Bronchial epithelial cell (primary cell): ENCODE measurements at regions not wholly inside any gene's neighbourhood (a gene's known extent, or its start where the extent isn't known, plus 50 kb on each side); places are given as distances from the start of the nearest gene placed in this dataset.

Source experiments
- DNase-seq: peaks from one replicate; pipeline ENCODE4 v3.0.0-alpha.2; 2010; ENCODE audit warnings: low read depth
- FAIRE-seq: peaks from 2 replicates; lab custom pipeline; 2011; peaks lifted over from hg19 to GRCh38; lab: Jason Lieb, UNC
- H3K27me3 ChIP-seq: 2 replicates; pipeline ENCODE4 v1.5.1; 2011; ENCODE audit warnings: low read length; ENCODE audit not compliant: control insufficient read depth, insufficient read depth
- H3K36me3 ChIP-seq: 2 replicates; pipeline ENCODE4 v1.5.1; 2011; ENCODE audit warnings: low read length; ENCODE audit not compliant: control insufficient read depth, insufficient read depth
- H3K4me3 ChIP-seq: 2 replicates; pipeline ENCODE4 v1.5.1; 2011; ENCODE audit warnings: mild to moderate bottlenecking, low read depth, low read length, control low read depth
- CTCF ChIP-seq: IDR thresholded peaks from 2 replicates; pipeline ENCODE4 v1.5.1; 2011; ENCODE audit warnings: mild to moderate bottlenecking, moderate library complexity, low read length, control low read depth, inconsistent platforms; ENCODE audit not compliant: insufficient read depth, severe bottlenecking

DNA sequence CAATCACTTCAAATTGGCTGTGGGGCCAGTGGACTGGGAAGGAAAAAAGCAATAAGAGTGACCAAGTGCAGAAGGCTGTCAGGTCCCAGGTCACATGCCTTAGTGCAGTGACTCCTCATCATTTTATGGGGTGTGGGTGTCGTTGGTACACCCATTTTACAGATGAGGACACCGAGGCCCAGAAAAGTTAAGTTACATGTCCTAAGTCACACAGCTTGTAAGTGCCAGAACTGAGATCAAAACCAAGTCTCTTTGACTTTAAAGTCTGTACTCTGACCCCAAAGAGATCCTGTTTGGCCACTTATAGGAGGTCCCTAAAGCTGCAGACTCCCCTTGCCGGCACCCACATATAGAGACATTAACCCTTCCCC, 63.0 kb upstream of the POLG start:
- peaks cover 12% of the 10 kb centered on the region for H3K27me3 ChIP-seq
- H3K4me3 ChIP-seq, result no peak overlapping the region
- DNase-seq (no peak), FAIRE-seq (no peak)
- no peaks in the 10 kb centered on the region for H3K36me3 ChIP-seq
- TF ChIP-seq CTCF, result no peak

- Histone ChIP-seq H3K36me3 (no peaks in the 10 kb centered on the region), H3K27me3 (peaks cover 12% of the 10 kb centered on the region), H3K4me3 (no peak overlapping the region)
- FAIRE-seq (no peak), DNase-seq (no peak)
- no peak for TF ChIP-seq CTCF
Measured at GRCh38 chr15:89396723-89397652, 62.4 kb upstream of the POLG start.

- peaks cover 12% of the 10 kb centered on the region for H3K27me3 ChIP-seq
- FAIRE-seq (no peak), DNase-seq (peak; percentile 87)
Measured at GRCh38 chr15:89395996-89396395, 61.4 kb upstream of the POLG start.

DNA sequence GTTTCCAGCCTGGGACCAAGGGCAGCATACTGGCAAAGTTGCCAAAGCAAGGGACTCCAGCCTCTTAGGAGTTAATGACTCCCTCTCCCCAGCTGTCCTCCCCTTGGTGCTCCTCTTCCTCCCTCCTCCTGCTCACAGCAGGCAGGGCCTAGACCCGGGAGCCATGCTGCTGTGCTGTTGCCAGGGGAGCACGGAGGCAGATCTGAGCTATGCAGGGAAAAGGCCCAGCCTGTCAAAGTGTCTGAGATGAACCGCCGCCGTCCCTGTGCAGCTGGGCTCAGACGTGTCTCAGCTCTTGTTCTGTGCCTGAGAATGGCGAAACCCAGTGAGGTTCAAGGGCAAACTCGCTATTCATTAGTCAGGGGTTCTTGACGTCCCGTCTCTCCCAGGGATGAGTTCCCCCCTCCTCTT, 60.8 kb upstream of the POLG start:
- DNase-seq, result peak; percentile 44
- TF ChIP-seq CTCF, result no peak
- H3K27me3 ChIP-seq, result peaks cover 9% of the 10 kb centered on the region
- no peaks in the 10 kb centered on the region for H3K36me3 ChIP-seq
- H3K4me3 ChIP-seq, result no peak overlapping the region
- FAIRE-seq, result peak; percentile 60

More at GRCh38 chr15:89395996-89396395, 61.4 kb upstream of the POLG start:
- H3K36me3 ChIP-seq, result no peaks in the 10 kb centered on the region
- H3K4me3 ChIP-seq, result no peak overlapping the region
- no peak for TF ChIP-seq CTCF

GRCh38 chr15:89395031-89395430, 60.4 kb upstream of the POLG start:
- Histone ChIP-seq H3K4me3 (no peak overlapping the region), H3K36me3 (no peaks in the 10 kb centered on the region), H3K27me3 (peaks cover 9% of the 10 kb centered on the region)
- DNase-seq (no peak), FAIRE-seq (peak; percentile 7)
- TF ChIP-seq CTCF, result no peak
